RWPE1 (cell line): ENCODE measurements at regions not wholly inside any gene's neighbourhood (a gene's known extent, or its start where the extent isn't known, plus 50 kb on each side); places are given as distances from the start of the nearest gene placed in this dataset.

ENCODE experiments used
- CTCF ChIA-PET: fragments of 350-600 bp; sonication (Branson Sonifier 250); formaldehyde crosslinking; extraction: SDS; loops from one replicate; lab custom pipeline; 2021; lab: Yijun Ruan, JAX
- POLR2A ChIA-PET: fragments of 400-600 bp; formaldehyde crosslinking; extraction: SDS; loops from one replicate; lab custom pipeline; 2020; ENCODE audit warnings: antibody characterized with exemption; ENCODE audit not compliant: low non-redundant PET; lab: Yijun Ruan, JAX
- DNase-seq: peaks from one replicate; pipeline ENCODE4 v3.0.0; 2012; ENCODE audit warnings: low spot score
- H3K27ac ChIP-seq: fragments of 450-650 bp; 2 replicates; pipeline ENCODE4 v1.5.1; 2017
- TF ChIP-seq, protein P1 (sequence below): fragments of 450-650 bp; conservative IDR thresholded peaks from 2 replicates; pipeline ENCODE4 v1.5.1; 2017; ENCODE audit warnings: low read depth, mild to moderate bottlenecking

DNA sequence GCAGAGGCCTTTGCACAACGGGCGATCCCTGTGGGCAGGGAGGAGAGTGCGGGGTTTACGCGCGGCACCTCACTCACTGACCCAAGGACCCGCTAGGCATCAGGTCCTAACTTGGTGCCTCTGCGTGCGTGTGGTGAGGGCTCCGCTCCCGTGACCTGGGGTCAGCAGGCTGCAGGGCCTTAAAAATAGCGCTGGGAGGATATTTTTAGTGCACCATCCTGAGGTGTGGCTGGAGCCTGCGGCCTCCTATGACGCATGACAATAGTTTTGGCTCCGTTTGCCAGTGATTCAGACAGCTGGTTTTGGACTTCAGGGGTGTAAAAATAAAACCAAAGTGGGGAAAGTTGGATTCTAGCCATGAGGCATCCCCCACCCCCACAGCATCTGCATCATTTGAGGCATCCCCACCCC is 139.0 kb downstream of the FAM43A start:
- H3K27ac ChIP-seq = no peak overlapping the region
- TF ChIP-seq, protein P1, sequence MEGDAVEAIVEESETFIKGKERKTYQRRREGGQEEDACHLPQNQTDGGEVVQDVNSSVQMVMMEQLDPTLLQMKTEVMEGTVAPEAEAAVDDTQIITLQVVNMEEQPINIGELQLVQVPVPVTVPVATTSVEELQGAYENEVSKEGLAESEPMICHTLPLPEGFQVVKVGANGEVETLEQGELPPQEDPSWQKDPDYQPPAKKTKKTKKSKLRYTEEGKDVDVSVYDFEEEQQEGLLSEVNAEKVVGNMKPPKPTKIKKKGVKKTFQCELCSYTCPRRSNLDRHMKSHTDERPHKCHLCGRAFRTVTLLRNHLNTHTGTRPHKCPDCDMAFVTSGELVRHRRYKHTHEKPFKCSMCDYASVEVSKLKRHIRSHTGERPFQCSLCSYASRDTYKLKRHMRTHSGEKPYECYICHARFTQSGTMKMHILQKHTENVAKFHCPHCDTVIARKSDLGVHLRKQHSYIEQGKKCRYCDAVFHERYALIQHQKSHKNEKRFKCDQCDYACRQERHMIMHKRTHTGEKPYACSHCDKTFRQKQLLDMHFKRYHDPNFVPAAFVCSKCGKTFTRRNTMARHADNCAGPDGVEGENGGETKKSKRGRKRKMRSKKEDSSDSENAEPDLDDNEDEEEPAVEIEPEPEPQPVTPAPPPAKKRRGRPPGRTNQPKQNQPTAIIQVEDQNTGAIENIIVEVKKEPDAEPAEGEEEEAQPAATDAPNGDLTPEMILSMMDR = no peak
- ChIA-PET POLR2A (no interaction called here), CTCF (interaction anchor here (0.7 kb wide), 1 partner anchor 25 kb away, joined by 3 read pairs; no protein-coding TSS in a partner anchor)
- peak; percentile 49 for DNase-seq

DNA sequence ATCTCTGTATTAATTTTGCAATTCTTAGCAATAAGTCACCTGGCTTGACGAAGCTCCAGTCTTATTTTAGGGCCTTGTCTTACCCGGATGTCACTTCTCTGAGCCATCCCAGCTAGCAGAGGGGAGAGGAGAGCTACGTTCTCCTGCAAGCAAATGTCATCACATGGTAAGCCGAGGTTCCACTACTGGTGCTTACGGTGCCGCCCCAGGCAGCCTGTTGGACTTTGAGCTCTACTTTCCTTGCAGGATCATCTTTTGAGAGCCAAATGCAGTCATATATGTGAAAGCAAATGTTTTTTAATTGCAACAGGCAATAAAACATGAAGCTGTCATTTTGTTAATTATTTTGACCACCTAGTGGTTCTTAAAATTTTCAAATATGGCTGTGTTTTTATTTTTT is 140.9 kb downstream of the FAM43A start:
- no peak for DNase-seq
- ChIA-PET POLR2A (no interaction called here), CTCF (no interaction called here)
- TF ChIP-seq, protein P1 = no peak
- H3K27ac ChIP-seq = no peak overlapping the region

DNA sequence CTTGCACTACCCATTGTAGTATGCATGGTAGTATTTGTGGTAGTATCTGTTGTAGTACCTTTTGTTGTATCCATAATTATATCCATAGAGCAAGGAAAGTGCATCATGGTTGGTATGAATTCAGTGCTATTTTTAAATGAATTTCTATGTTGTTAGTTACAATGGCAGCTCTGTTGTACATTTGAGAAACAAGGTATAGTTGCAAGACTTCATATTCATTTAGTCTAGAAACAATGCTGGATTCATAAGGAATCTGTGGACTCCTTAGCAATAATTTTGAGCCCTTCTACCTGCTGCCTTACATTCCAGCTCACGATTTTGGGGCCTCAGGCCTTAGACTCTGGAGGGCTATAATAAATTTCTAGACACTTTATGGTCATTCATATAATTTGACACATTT is 141.8 kb downstream of the FAM43A start:
- CTCF ChIA-PET = no interaction called here
- TF ChIP-seq, protein P1 = no peak
- DNase-seq = no peak
- POLR2A ChIA-PET = no interaction called here
- no peak overlapping the region for H3K27ac ChIP-seq

DNA sequence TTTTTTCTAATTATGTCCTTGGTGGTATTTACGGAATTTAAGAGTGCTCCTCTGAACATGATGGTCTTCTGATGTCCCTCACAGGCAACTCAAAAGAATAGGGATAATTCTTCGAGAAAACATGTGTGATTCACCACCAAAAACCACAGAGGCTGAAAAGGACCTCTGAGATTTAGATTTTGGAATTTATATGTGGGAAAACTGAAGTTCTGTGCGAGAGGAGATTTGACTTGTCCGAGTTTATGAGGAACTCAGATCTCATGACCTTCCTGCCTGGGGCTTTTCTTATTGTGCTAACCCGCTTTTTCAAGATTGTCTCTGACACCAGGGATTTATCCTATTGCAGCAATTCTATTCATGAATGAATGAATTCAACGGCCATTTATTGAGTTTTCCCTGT is 142.4 kb downstream of the FAM43A start:
- no peak overlapping the region for H3K27ac ChIP-seq
- DNase-seq = no peak
- CTCF ChIA-PET = no interaction called here
- TF ChIP-seq, protein P1 = no peak
- POLR2A ChIA-PET = no interaction called here

DNA sequence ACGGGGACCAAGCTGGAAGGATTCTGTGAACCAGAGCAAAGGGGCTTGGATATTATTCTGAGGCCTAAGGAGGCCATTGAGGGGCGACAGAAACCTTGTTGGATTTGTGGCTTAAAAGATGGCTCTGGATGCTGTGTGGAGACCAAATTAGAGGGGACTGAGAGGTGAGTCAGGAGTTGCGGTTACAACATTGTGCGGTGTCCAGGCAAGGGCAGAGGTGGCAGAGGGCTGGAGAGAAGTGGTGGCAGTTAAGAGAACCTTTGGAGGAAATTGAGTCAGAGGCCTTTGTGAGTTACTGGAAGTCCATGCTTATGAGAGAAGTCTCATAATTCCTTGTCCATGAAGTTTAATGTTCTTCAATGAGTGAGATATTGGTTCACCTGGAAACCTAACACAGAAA is 143.2 kb downstream of the FAM43A start:
- DNase-seq = no peak
- ChIA-PET CTCF (no interaction called here), POLR2A (no interaction called here)
- no peak overlapping the region for H3K27ac ChIP-seq
- TF ChIP-seq, protein P1 = no peak

DNA sequence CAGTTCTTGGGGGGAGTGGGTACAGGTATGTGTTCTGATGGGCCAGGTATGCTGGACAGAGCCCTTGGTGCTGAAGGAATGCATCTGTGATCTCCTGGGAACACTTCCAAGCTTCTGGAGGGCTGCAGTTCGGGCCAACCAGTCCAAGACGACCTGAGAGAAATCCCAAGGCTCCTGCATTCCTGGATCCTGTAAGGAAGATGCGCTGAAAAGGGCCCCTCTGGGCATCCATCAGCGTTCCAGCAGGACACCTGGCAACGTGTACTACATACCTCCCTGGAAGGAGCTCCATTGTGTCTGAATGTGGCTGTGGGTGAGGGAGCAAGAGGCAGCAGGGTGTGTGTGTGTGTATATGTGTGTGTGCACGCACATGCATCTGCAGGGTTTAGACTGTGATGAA is 144.7 kb downstream of the FAM43A start:
- TF ChIP-seq, protein P1 = no peak
- no peak overlapping the region for H3K27ac ChIP-seq
- ChIA-PET CTCF (no interaction called here), POLR2A (no interaction called here)
- no peak for DNase-seq

DNA sequence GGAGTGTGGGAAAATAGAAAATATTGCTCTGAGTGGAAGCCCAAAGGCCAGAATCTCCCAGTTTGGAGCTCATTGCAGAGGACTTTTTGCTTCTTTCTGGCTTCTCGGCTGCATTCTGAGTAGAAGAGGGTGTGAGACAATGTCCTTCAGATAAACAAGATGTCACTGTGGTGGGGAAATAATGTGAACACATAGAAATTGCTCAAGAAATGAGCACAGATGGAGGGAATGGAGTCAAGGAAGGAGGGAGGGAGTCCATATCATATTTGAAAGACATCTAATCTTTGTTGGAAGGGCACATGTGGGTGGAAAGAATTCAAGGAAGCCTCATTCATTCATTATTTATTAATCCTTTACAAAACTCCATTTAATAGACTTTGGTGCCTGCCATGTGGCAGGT is 145.3 kb downstream of the FAM43A start:
- CTCF ChIA-PET = no interaction called here
- H3K27ac ChIP-seq = no peak overlapping the region
- DNase-seq = no peak
- TF ChIP-seq, protein P1 = no peak
- POLR2A ChIA-PET = no interaction called here
